Myocyte (in vitro differentiated cells): ENCODE measurements at regions not wholly inside any gene's neighbourhood (a gene's known extent, or its start where the extent isn't known, plus 50 kb on each side); places are given as distances from the start of the nearest gene placed in this dataset.

ENCODE experiments used
- DNase-seq: peaks from one replicate; pipeline ENCODE4 v3.0.0-alpha.2; 2012; ENCODE audit warnings: low read depth

DNA sequence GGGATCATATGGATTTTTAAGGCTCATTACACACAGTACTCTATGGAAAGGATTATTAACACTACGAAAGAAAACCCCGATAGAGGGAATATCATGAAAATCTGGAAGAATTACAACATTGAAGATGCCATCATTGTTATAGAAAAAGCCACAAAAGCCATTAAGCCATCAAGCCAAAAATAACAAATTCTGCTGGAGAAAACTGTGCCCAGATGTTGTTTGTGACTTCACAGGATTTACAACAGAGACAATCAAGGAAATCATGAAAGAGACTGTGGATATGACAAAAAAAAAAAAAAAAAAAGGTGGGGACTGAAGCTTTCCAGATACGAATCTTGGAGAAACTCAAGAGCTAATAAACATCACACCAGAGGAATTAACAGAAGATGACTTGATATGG, 433.8 kb upstream of the CDH6 start:
- no peak for DNase-seq

DNA sequence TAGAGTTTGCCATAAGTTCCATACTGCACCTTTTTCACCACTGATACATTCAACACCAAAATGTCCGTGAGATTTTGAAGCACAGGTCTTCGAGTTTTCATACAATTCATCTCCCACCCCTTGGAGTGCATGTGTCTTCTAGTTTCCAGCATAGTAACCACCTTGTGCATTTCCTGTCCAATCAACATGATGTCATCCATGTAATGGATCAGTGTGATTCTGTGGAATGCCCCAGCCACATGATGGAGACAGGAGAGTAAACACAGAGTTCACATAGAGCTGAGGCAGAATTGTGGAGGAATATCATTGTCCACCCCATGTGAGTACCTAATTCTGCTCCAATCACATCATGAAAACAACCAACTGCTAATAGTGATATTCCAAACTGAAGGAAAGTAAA, 441.5 kb upstream of the CDH6 start:
- no peak for DNase-seq

DNA sequence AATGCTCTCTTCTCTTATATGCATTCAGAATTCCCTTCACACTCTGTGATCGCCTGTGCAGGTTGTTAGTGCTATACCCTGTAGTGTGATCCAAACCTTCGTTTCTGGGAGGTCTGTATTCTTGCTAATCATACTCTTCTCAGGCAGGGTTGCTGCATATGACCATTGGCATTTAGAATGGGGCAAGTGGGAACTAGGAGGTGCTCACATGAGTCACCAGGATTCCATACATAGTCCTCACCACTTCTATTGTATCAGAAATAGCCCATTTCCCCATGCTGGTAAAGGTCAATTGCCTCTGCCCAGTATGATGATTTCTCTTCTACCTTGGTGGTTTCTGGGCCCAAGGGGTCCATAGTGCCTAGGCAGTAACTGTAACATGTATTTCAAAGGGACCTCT, 443.5 kb upstream of the CDH6 start:
- DNase-seq = no peak

DNA sequence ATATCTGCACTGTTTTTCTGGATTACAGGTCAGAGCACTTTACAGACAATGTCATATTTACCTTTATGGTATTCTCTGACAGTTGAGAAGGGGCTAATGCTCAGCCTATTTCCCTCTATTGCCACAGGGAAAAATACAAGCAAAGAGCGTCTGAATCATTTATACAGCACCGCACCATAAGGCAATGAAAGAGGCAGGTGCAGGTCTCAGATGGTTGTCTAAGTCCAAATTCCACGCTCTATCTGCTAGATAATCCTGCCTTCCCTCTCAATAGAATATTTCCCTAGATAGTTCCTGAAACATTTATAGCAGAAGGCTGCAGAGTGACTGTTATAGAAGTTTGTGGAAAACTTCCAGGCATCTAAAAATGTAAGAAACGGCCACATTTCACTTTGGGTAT, 446.1 kb upstream of the CDH6 start:
- DNase-seq = no peak

DNA sequence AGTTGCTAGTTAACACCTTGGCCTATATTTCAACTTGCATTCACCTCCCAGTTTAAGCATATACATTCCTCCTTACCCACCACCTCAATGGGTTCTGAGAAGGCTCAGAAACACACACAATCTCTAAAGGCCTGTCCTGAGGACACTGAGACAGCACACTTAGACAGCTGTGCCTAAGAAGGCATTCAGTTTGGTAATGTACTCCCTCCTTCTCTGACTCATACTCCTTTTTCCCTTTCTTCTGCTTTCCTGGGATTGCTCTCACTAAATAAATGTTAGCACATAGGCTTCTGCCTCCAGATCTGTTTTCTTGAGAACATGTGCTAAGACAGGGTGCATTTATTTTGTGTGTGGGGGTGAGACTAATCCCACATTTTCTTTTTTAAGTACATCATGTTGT, 456.8 kb upstream of the CDH6 start:
- no peak for DNase-seq

DNA sequence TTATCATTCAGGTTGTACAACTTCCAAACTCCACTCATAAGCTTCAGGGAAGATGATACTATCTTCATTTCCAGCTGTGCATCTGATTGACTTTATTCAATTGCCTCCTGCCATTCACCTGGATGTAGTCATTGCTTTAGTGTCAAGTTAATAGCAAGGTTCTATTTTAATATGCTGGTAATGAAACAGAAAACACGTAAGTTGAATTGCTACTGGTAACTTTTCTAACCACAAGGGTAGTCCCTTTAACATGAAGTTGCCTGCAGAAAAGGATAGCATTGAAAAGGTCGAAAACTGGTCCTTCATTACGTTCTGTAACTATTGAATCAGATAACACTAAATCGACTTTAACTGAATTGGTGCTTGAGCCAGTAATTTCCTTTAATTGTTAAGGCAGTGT, 459.4 kb upstream of the CDH6 start:
- no peak for DNase-seq

DNA sequence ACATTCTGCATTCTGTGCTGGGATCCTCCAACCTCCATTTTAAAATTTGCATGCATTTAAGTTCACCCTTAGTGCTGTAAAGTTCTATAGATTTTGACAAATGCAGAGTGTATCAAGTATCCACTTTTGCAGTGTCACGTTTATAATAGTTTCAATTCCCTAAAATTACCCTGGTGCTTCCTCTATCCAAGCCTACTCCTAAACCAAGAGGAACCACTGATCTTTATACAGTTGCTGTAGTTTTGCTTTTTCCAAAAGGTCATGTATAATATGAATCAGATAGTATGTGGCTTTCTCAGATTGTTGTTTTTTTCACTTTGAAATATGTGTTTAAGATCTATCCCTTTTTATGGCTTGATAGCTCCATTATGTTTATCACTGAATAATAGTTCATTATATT, 468.4 kb upstream of the CDH6 start:
- no peak for DNase-seq

DNA sequence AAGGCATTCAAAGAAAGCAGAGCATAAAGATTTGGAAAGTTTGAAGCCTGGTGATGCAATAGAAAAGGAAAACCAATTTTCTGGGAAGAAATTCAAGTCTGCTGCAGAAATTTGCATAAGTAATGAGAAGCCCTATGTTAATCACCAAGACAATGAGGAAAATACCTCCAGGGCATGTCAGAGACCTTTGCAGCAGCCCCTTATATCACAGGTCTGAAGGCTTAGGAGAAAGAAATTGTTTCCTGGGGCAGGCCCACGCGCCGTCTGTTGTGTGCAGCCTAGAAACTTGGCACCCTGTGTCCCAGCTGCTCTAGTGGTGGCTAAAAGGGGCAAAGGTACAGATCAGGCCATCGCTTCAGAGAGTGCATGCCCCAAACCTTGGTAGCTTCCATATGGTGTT, 495.3 kb upstream of the CDH6 start:
- DNase-seq = no peak

DNA sequence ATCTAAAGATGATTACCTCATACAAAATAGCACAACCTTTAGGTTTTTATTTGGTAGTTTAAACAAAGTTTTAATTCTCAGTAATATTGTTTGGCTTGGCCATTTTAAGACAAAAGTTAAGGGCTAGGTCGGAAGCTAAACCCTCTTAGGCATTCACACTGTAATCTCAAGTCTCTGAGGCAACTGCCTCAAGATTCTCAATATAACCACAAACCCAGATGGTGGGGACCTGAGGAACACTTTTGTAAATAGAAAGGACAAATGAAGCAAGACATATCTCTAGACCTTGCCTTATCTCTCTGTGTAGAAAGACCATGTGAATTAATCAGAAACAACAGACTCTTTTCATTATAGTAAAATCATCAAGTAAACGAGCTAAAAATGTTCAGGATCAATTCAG, 500.2 kb upstream of the CDH6 start:
- no peak for DNase-seq

DNA sequence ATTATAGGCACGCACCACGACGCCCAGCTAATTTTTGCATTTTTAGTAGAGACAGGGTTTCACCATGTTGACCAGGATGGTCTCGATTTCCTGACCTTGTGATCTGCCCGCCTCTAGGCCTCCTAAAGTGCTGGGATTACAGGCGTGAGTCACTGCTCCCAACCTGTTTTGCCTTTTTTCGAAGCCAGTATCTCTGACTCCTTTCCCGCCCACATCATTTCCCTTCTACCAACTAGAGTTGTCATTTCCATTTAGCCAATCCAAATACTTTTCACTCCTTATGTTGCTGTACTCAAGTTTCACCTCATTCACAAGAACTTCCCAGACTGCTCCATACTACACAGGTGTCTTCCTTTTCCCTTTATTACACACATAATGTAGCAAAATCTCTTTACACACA, 502.6 kb upstream of the CDH6 start:
- no peak for DNase-seq

DNA sequence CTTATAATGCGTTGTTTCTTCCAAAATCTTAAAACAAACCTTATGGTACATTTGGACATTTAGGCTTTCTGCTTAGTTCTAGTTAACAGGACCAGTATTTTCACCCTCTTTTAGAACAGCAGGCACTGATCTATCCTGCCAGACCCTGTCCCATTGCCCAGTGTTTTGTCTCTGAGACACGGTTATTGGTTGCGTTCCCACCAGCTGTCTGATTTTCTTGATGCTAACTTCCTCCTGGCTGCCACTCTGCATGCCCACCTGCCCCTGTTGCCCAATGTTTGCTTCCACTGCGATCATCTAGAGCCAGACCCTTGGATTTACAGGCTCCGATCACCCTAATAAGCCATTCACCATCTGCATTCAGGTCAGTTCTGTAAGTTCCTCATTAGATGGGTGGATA, 506.0 kb upstream of the CDH6 start:
- DNase-seq = no peak

DNA sequence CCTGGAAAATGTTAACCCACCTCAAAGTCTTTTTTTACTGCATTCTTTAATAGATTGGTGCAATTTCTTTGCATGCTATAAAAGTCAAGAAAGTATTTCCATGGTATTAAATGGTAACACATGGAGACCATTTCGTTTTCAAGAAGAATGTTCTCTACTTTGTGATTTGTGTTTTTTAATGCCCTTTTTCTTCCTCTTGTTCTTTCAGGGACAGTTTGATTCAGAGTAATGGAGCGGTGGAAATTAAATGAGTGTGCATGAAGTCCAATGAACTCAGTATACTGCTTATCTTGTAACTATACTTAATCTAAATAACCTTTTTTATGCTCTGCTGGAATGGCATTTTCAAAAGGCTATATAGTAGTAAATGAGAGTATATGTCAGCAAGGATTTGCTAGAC, 507.0 kb upstream of the CDH6 start:
- no peak for DNase-seq

DNA sequence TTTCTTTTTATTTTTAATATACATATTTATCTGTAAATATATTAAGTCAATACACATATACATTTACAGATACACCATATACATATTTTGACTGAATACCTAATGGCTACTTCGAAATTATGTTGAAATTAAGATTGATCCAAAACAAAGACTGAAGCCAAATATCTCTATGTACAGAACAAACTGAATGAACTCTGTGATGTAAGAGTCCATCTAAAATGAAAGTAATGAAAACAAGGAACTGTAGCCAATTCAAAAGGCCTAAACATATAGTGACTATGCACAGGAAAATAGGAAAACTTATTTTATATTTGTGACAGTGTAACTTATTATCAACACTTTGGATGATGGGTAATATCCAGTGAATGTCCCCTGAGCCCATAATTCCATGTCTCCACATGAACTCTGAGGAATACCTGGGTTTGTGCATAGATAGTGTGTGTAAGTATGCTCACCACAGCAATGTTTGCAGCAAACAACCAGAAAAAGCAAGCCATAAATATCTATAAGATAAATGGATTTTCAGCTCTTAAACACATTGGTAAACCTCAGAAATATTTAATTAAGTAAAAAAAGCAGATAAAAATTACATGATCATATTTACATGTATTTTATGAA, 517.2 kb upstream of the CDH6 start:
- no peak for DNase-seq

DNA sequence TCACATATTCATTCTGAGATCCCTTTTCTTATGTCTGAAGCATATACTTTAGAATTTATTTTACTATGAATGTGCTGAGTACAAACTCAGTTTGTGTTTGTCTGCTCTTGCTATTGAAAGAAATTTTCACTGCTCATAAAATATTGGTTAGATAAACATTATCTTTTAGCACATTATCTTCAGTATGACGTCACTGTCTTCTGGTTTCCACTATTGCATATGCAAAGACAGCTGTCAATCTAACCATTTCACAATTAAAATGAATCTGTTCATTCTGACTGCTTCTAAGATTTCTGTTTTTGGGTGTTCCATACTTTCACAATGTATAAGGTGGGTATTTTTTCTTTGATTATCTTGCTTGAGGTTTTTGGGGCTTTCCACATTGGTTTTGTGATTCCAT, 526.2 kb upstream of the CDH6 start:
- DNase-seq = no peak

DNA sequence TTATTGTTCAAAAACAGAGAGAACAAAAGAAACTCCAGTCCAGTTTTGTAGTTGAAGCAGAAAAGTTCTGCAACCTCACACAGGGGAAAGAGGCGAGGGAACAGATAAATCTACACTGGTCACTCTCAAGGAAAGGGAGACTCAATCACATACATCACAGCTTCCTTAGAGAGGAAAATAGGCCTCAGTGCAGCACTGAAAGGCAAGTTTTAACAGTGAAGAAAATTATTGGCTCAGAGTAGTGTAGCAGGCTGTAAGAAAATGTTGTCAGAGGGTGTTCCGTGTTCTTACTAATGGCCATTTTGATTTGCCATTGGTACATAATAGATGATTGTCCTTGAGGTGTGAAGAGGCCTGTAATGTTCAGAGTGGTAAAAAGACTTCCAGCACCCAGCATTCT, 530.0 kb upstream of the CDH6 start:
- DNase-seq = no peak

DNA sequence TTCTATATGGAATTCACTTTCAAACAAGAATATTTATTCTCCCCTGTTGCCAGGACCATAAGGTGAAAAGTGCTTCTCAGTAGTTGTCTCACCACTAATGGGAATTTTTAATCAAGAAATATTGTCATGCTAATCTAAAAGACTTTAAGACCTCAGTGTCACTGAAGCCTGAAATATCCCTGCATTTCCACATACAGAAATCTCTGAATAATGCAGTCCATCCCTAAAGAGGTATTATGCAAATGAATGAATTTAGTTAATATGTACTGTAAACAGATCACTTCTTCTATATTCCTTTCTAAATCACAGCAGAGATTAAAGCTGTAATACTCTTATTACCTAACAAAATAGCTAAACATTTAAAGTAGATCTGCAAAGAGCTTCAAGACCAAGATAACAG, 531.1 kb upstream of the CDH6 start:
- DNase-seq = no peak

DNA sequence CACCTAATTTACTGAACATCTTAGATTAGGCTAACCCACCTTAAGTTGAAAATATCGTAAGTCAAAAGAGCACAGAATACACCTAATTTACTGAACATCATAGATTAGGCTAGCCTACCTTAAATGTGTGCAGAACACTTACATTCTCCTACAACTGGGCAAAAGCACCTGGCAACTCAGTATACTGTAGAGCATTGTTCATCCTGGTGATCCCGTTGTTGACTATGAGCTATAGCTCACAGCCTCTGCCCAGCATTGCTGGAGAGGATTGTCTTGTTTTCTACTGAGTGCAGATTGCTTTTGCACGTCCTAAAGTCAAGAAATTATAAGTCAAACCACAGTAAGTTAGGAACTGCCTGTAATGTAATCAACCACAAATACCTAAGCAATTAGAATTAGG, 531.8 kb upstream of the CDH6 start:
- no peak for DNase-seq

DNA sequence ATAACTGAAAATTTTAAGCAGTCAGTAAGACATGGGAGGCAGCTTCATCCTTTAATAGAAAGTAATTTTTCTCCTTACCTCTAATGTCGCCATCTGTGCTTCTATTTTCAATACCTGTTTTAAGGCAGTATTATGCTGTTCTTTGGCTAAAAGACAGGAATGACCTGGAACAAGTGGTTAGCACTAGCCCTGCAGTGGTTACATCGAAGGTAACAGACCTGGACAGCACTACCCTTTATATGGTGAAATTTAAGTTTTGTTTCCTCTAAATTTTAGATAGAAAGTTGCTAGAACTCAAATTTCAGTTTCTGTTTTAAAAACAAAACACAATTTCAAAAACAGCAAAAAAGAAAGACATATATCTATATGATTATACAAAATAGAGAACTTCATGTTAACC, 534.1 kb upstream of the CDH6 start:
- DNase-seq = no peak

DNA sequence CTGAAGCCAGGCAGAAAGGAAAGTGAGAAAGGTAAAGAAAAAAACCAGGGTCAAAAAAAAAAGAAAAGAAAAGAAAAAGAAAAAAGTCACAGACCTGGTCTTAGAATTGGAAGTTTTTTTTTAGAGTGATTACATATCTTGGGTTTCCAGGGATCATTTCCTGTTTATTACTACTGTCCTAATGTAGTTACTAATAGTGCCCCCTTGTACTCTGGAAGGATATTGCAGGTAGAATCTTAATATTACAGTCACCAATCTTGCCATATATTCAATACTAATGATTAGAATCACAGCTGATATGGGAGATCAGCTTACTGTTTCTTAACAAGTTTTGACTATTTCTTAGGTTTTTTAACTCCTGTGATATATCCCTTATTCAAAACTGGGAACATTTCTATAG, 543.2 kb upstream of the CDH6 start:
- no peak for DNase-seq

DNA sequence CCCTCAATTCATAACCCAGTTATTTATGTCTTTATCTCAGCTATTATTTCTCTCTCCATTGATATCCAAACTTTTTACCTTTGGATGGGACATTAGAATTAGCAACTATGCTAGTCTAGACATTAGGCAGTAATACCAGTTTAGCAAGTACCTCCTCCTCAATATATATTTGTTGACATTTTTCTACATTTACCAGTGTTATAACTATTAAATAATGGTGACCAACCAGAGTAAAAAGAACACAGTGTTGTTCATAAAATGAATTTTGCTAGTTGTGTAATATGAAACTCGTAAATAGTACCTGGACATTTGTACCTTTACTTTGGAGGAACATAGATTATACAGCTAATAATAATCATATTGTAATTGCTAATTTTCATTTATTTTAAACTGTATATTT, 554.6 kb upstream of the CDH6 start:
- no peak for DNase-seq

DNA sequence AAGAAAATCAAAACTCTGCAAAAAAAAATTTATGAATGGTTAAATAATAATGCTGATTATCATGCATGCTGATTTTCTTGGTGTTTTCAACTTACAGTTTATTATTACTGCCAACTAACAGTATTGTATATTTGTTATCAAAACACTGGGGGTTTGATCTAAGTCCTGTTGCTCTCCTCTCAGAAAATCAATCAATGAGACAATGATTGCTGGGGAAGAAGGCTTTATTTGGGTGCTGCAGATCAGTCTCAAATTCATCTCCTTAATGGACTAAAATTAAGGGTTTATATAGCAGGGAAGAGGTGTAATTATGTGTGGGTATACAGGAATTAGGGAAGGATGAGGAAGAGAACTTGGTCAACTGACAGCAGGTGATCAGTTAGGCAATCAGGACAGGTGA, 565.5 kb upstream of the CDH6 start:
- DNase-seq = no peak

DNA sequence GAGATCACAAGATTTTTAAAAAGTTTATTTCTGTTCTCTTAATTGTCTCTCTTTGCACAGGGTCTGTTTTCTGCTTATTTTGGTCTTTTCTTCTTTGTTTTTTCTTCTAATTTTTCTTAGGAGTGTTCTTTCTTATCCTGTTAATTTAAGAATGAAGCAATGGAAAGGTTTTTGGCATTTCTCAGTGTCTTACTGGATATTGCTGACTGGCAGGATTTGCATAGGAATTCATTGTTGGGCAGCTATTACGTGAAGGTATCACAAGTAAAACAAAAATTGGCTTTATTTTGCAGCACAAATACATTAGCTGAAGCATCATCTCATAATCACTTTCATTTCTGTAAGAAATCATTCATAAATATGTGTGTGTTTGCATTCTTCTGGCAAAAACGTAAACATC, 566.9 kb upstream of the CDH6 start:
- DNase-seq = no peak

DNA sequence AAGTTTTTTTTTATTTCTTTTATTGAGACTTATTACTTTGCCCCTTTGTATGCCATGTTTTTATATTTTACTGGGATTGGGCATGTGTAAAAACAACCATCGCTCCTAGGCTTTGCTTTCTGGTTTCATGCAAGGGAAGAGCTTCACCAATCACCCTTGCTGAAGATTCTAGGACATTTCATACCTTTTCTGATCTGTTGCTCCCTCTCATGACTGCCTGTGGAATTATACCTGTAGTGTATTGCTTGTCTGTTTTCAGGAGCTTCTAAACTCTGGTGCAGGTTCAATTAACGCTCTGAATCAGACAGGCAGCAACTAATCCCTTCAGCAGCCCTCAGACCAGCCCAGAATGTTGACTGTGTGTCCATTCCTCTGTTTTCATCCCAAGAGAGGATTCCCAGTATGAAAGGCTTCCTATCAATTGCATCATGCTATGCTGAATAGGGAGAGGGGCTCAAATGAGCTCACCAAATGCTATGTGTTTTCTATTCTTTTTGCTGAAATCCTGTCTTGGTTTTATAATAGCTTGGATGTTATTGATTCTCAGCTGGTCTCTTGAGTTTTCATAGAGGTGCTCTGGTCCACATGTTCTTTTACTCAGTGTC, 572.9 kb upstream of the CDH6 start:
- no peak for DNase-seq

DNA sequence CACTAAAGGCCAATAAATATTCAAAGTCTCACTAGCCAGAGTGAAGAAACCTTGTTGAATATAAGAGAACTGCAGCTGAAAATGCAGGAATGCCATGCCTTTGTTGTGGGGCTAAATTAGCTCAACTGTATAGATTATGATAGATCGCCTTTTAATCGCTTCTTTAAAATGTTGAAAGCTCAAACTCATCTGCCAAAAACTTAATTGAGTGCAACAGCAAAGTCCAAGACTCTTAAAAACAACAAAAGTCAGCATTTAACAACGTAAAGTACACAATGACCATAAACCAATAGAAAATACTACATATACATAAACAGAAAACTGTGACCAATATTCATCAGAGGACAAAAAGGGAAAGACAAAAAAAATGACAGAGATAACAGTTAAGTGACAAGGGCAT, 585.0 kb upstream of the CDH6 start:
- no peak for DNase-seq
